HEK293 (cell line): ENCODE measurements at regions not wholly inside any gene's neighbourhood (a gene's known extent, or its start where the extent isn't known, plus 50 kb on each side); places are given as distances from the start of the nearest gene placed in this dataset.

Experiments
- CTCF ChIA-PET: fragments of 350-600 bp; formaldehyde crosslinking; extraction: SDS; loops from one replicate; lab custom pipeline; 2021; ENCODE audit warnings: antibody characterized with exemption; lab: Yijun Ruan, JAX
- POLR2A ChIA-PET: fragments of 300-600 bp; formaldehyde crosslinking; extraction: SDS; loops from one replicate; lab custom pipeline; 2020; ENCODE audit warnings: antibody characterized with exemption, inconsistent platforms; lab: Yijun Ruan, JAX
- H3K27ac ChIP-seq: fragments of 200-500 bp; sonication (Bioruptor generic); 2 replicates; pipeline ENCODE4 v1.5.1; 2014; ENCODE audit warnings: low read depth, low read length, control low read depth, inconsistent platforms; ENCODE audit errors: extremely low read depth
- H3K36me3 ChIP-seq, 2 experiments: fragments of 200-500 bp in 1 of 2; sonication (Bioruptor generic) in 1 of 2; 1 replicate in 1 of 2; 2 replicates in 1 of 2; pipeline ENCODE4 v1.5.1; 2014 to 2017; ENCODE audit warnings: inconsistent platforms in 2 of 2, low read length in 2 of 2; ENCODE audit not compliant: control insufficient read depth in 2 of 2, insufficient read depth in 1 of 2
- H3K4me1 ChIP-seq: fragments of 200-500 bp; sonication (Bioruptor generic); 2 replicates; pipeline ENCODE4 v1.5.1; 2014; ENCODE audit warnings: mild to moderate bottlenecking, low read length, inconsistent platforms; ENCODE audit not compliant: control insufficient read depth, insufficient read depth
- H3K4me3 ChIP-seq: 2 replicates; pipeline ENCODE4 v1.5.1; 2011; ENCODE audit warnings: low read depth, mild to moderate bottlenecking, control low read depth, low read length, moderate library complexity
- H3K9me3 ChIP-seq: fragments of 200-500 bp; sonication (Bioruptor generic); 2 replicates; pipeline ENCODE4 v1.5.1; 2014; ENCODE audit warnings: low read depth, low read length, inconsistent platforms; ENCODE audit not compliant: control insufficient read depth, insufficient read depth
- GFI1B ChIP-seq: fragments of 450-650 bp; formaldehyde crosslinking; IDR thresholded peaks from 2 replicates; pipeline ENCODE4 v1.5.1; 2016; ENCODE audit warnings: missing biosample characterization, missing genetic modification characterization
- KLF10 ChIP-seq: fragments of 450-650 bp; IDR thresholded peaks from 2 replicates; pipeline ENCODE4 v1.5.1; 2018; ENCODE audit warnings: missing biosample characterization, mild to moderate bottlenecking, missing genetic modification characterization
- KLF16 ChIP-seq: fragments of 450-650 bp; formaldehyde crosslinking; IDR thresholded peaks from 2 replicates; pipeline ENCODE4 v1.5.1; 2017; ENCODE audit warnings: missing biosample characterization, missing genetic modification characterization
- MYNN ChIP-seq: fragments of 450-650 bp; formaldehyde crosslinking; IDR thresholded peaks from 2 replicates; pipeline ENCODE4 v1.5.1; 2016; ENCODE audit warnings: missing biosample characterization, missing genetic modification characterization, borderline replicate concordance
- SETDB1 ChIP-seq: IDR thresholded peaks from one replicate; pipeline ENCODE4 v1.6.1; 2017; ENCODE audit warnings: mild to moderate bottlenecking, low read length, moderate library complexity, mixed read lengths; ENCODE audit not compliant: insufficient read length
- ZNF155 ChIP-seq: fragments of 450-650 bp; formaldehyde crosslinking; IDR thresholded peaks from 2 replicates; pipeline ENCODE4 v1.5.1; 2016; ENCODE audit warnings: missing biosample characterization, missing genetic modification characterization
- ZNF211 ChIP-seq: fragments of 450-650 bp; formaldehyde crosslinking; IDR thresholded peaks from 2 replicates; pipeline ENCODE4 v1.5.1; 2016; ENCODE audit warnings: low read depth, missing biosample characterization, missing genetic modification characterization
- ZNF239 ChIP-seq: fragments of 450-650 bp; formaldehyde crosslinking; IDR thresholded peaks from 2 replicates; pipeline ENCODE4 v1.5.1; 2016; ENCODE audit warnings: missing biosample characterization, missing genetic modification characterization
- ZNF473 ChIP-seq: fragments of 450-650 bp; formaldehyde crosslinking; IDR thresholded peaks from 2 replicates; pipeline ENCODE4 v1.5.1; 2017; ENCODE audit warnings: missing biosample characterization, missing genetic modification characterization
- ZNF548 ChIP-seq: fragments of 450-650 bp; formaldehyde crosslinking; IDR thresholded peaks from 2 replicates; pipeline ENCODE4 v1.5.1; 2016; ENCODE audit warnings: missing biosample characterization, missing genetic modification characterization
- ZNF658 ChIP-seq: fragments of 450-650 bp; formaldehyde crosslinking; IDR thresholded peaks from 2 replicates; pipeline ENCODE4; 2016; ENCODE audit warnings: missing biosample characterization, missing genetic modification characterization
- ZNF792 ChIP-seq: fragments of 450-650 bp; formaldehyde crosslinking; IDR thresholded peaks from 2 replicates; pipeline ENCODE4 v1.5.1; 2016; ENCODE audit warnings: missing biosample characterization, missing genetic modification characterization
- ZNF843 ChIP-seq: fragments of 450-650 bp; formaldehyde crosslinking; IDR thresholded peaks from 2 replicates; pipeline ENCODE4 v1.5.1; 2016; ENCODE audit warnings: missing biosample characterization, missing genetic modification characterization
- ZXDB ChIP-seq: fragments of 450-650 bp; formaldehyde crosslinking; IDR thresholded peaks from 2 replicates; pipeline ENCODE4 v1.5.1; 2016; ENCODE audit warnings: missing biosample characterization, missing genetic modification characterization
- TF ChIP-seq, protein P1 (sequence below): fragments of 450-650 bp; formaldehyde crosslinking; IDR thresholded peaks from 2 replicates; pipeline ENCODE4 v1.5.0; 2017; ENCODE audit warnings: missing biosample characterization, missing genetic modification characterization, borderline replicate concordance
- TF ChIP-seq, protein P2 (sequence below): fragments of 450-650 bp; formaldehyde crosslinking; IDR thresholded peaks from 2 replicates; pipeline ENCODE4 v1.5.1; 2016; ENCODE audit warnings: missing biosample characterization, missing genetic modification characterization
- TF ChIP-seq, protein P3 (sequence below): fragments of 450-650 bp; formaldehyde crosslinking; IDR thresholded peaks from 2 replicates; pipeline ENCODE4 v1.5.1; 2017; ENCODE audit warnings: missing biosample characterization, mild to moderate bottlenecking, missing genetic modification characterization, moderate library complexity
- TF ChIP-seq, protein P4 (sequence below): fragments of 450-650 bp; formaldehyde crosslinking; IDR thresholded peaks from 2 replicates; pipeline ENCODE4 v1.5.1; 2017; ENCODE audit warnings: missing biosample characterization, missing genetic modification characterization

DNA sequence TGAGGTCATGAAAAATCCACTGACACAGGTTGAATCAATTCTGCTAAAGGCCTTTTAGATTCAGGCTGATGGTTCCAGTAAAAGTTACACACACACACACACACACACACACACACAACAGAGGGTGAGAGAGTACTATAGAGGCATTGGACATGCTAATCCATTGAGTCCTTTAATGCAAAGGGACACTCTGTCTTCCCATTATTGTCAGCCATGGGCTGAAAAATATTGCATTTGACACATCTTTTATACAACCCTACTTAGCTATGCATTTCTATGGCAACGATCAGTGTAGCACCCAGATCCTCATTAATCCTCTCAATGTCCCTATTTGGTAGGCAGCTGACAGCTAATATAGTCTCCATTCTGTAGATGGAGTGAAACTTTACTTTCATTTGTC lies 440.8 kb upstream of the RGPD4 start (continued):
- TF ChIP-seq, protein P1, sequence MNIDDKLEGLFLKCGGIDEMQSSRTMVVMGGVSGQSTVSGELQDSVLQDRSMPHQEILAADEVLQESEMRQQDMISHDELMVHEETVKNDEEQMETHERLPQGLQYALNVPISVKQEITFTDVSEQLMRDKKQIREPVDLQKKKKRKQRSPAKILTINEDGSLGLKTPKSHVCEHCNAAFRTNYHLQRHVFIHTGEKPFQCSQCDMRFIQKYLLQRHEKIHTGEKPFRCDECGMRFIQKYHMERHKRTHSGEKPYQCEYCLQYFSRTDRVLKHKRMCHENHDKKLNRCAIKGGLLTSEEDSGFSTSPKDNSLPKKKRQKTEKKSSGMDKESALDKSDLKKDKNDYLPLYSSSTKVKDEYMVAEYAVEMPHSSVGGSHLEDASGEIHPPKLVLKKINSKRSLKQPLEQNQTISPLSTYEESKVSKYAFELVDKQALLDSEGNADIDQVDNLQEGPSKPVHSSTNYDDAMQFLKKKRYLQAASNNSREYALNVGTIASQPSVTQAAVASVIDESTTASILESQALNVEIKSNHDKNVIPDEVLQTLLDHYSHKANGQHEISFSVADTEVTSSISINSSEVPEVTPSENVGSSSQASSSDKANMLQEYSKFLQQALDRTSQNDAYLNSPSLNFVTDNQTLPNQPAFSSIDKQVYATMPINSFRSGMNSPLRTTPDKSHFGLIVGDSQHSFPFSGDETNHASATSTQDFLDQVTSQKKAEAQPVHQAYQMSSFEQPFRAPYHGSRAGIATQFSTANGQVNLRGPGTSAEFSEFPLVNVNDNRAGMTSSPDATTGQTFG (tag by site-specific recombination): no peak
- TF ChIP-seq, protein P2, sequence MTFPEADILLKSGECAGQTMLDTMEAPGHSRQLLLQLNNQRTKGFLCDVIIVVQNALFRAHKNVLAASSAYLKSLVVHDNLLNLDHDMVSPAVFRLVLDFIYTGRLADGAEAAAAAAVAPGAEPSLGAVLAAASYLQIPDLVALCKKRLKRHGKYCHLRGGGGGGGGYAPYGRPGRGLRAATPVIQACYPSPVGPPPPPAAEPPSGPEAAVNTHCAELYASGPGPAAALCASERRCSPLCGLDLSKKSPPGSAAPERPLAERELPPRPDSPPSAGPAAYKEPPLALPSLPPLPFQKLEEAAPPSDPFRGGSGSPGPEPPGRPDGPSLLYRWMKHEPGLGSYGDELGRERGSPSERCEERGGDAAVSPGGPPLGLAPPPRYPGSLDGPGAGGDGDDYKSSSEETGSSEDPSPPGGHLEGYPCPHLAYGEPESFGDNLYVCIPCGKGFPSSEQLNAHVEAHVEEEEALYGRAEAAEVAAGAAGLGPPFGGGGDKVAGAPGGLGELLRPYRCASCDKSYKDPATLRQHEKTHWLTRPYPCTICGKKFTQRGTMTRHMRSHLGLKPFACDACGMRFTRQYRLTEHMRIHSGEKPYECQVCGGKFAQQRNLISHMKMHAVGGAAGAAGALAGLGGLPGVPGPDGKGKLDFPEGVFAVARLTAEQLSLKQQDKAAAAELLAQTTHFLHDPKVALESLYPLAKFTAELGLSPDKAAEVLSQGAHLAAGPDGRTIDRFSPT: no peak
- TF ChIP-seq ZNF843 (tag by site-specific recombination): no peak
- TF ChIP-seq, protein P3, sequence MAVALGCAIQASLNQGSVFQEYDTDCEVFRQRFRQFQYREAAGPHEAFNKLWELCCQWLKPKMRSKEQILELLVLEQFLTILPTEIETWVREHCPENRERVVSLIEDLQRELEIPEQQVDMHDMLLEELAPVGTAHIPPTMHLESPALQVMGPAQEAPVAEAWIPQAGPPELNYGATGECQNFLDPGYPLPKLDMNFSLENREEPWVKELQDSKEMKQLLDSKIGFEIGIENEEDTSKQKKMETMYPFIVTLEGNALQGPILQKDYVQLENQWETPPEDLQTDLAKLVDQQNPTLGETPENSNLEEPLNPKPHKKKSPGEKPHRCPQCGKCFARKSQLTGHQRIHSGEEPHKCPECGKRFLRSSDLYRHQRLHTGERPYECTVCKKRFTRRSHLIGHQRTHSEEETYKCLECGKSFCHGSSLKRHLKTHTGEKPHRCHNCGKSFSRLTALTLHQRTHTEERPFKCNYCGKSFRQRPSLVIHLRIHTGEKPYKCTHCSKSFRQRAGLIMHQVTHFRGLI (tag by site-specific recombination): no peak
- no peak for TF ChIP-seq ZNF239 (tag by site-specific recombination)
- no peak for TF ChIP-seq ZNF473
- no peak for TF ChIP-seq GFI1B (tag by site-specific recombination)
- TF ChIP-seq ZNF792 (tag by site-specific recombination): no peak
- TF ChIP-seq, protein P4, sequence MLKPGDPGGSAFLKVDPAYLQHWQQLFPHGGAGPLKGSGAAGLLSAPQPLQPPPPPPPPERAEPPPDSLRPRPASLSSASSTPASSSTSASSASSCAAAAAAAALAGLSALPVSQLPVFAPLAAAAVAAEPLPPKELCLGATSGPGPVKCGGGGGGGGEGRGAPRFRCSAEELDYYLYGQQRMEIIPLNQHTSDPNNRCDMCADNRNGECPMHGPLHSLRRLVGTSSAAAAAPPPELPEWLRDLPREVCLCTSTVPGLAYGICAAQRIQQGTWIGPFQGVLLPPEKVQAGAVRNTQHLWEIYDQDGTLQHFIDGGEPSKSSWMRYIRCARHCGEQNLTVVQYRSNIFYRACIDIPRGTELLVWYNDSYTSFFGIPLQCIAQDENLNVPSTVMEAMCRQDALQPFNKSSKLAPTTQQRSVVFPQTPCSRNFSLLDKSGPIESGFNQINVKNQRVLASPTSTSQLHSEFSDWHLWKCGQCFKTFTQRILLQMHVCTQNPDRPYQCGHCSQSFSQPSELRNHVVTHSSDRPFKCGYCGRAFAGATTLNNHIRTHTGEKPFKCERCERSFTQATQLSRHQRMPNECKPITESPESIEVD: no peak
- no peak for TF ChIP-seq ZNF211 (tag by site-specific recombination)

- H3K4me1 ChIP-seq: no peaks in the 10 kb centered on the region
- no peak overlapping the region for H3K27ac ChIP-seq
- CTCF ChIA-PET: no interaction called here
- no peaks in the 10 kb centered on the region for H3K9me3 ChIP-seq
- TF ChIP-seq MYNN: no peak
- no peak for TF ChIP-seq ZNF473
- no peak for TF ChIP-seq KLF10 (tag by site-specific recombination)
- TF ChIP-seq ZXDB: no peak
- no peak for TF ChIP-seq ZNF155
- H3K4me3 ChIP-seq: no peak overlapping the region
- H3K36me3 ChIP-seq: no peaks in the 10 kb centered on the region
- POLR2A ChIA-PET: no interaction called here
Measured at GRCh38 chr2:107392241-107392704, 434.4 kb upstream of the RGPD4 start.

DNA sequence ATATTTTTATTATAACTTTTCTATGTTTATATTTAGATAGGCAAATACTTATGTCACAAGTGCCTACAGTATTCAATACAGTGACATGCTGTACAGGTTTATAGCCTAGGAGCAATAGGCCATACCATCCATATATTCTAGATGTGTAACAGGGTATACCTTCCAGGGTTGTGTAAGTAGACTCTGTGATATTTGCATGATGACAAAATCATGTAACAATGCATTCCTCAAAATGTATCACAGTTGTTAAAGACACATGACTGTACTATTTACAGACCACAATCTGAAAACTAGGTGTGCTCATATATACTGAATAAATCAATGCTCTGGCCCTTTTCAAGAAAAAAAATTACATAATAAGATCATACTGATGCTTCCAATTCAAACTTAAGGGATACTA lies 433.2 kb upstream of the RGPD4 start:
- TF ChIP-seq KLF16 (tag by site-specific recombination) (no peak), SETDB1 (no peak), ZNF658 (tag by site-specific recombination) (no peak), ZNF548 (no peak)
- TF ChIP-seq, protein P2: no peak

More for the DNA sequence above, 433.2 kb upstream of the RGPD4 start:
- ChIA-PET CTCF (no interaction called here), POLR2A (no interaction called here)
- Histone ChIP-seq H3K36me3 (no peaks in the 10 kb centered on the region), H3K27ac (no peak overlapping the region), H3K4me3 (no peak overlapping the region), H3K4me1 (no peaks in the 10 kb centered on the region), H3K9me3 (no peaks in the 10 kb centered on the region)
